ENCODE measurements at regions not wholly inside any gene's neighbourhood (a gene's known extent, or its start where the extent isn't known, plus 50 kb on each side); places are given as distances from the start of the nearest gene placed in this dataset.

DNA sequence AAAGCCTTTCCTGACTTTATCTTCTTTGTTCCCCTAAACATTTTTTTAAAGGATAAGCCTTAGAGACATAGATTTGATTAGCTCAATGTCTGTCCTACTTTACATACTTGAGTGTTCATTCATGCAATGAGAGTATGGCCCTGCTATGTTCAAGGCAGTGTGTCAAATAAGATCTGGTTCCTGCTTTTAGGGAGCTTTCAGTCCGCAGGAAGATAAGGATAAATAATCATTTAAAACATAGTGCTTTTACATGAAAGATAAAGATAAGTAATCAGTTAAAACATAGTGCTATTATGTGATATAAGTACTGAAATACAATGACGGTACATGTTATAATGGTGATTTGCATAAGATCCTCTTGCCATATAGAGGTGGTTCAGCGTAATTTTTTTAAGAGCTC lies 378.3 kb upstream of the PRICKLE1 start:
- TF ChIP-seq, protein P1, sequence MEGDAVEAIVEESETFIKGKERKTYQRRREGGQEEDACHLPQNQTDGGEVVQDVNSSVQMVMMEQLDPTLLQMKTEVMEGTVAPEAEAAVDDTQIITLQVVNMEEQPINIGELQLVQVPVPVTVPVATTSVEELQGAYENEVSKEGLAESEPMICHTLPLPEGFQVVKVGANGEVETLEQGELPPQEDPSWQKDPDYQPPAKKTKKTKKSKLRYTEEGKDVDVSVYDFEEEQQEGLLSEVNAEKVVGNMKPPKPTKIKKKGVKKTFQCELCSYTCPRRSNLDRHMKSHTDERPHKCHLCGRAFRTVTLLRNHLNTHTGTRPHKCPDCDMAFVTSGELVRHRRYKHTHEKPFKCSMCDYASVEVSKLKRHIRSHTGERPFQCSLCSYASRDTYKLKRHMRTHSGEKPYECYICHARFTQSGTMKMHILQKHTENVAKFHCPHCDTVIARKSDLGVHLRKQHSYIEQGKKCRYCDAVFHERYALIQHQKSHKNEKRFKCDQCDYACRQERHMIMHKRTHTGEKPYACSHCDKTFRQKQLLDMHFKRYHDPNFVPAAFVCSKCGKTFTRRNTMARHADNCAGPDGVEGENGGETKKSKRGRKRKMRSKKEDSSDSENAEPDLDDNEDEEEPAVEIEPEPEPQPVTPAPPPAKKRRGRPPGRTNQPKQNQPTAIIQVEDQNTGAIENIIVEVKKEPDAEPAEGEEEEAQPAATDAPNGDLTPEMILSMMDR (IDR thresholded peaks at IDR 0.05) = no peak
- no peak for TF ChIP-seq POLR2A (IDR thresholded peaks at IDR 0.05)
